Activated CD4-positive, alpha-beta T cell treated with anti-CD3 and anti-CD28 coated beads, Interleukin-2, amount 10 ng/mL, durations not matched to agents 7 days and 5 days (primary cell): ENCODE measurements at regions not wholly inside any gene's neighbourhood (a gene's known extent, or its start where the extent isn't known, plus 50 kb on each side); places are given as distances from the start of the nearest gene placed in this dataset.

Experiments used
- CTCF ChIA-PET: fragments of 350-600 bp; sonication (Branson Sonifier 250); formaldehyde crosslinking; loops from one replicate; lab custom pipeline; 2021; ENCODE audit warnings: antibody characterized with exemption; lab: Charles Lee
- POLR2A ChIA-PET: fragments of 350-600 bp; sonication (Branson Sonifier 250); formaldehyde crosslinking; loops from one replicate; lab custom pipeline; 2021; ENCODE audit warnings: antibody characterized with exemption; lab: Charles Lee
- DNase-seq: peaks from one replicate; pipeline ENCODE4 v3.0.0-alpha.2; 2020
- H3K27ac Mint-ChIP-seq: one replicate; pipeline ENCODE4 v1.8.0; 2021; ENCODE audit warnings: mild to moderate bottlenecking, moderate library complexity, mixed read lengths
- H3K27me3 Mint-ChIP-seq: one replicate; pipeline ENCODE4 v1.8.0; 2021; ENCODE audit warnings: mixed read lengths
- H3K36me3 Mint-ChIP-seq: one replicate; pipeline ENCODE4 v1.8.0; 2021; ENCODE audit warnings: low read depth, mixed read lengths
- H3K4me1 Mint-ChIP-seq: one replicate; pipeline ENCODE4 v1.8.0; 2021; ENCODE audit warnings: mixed read lengths
- H3K4me3 Mint-ChIP-seq: one replicate; pipeline ENCODE4 v1.8.0; 2021; ENCODE audit warnings: mild to moderate bottlenecking, moderate library complexity, mixed read lengths
- H3K9me3 Mint-ChIP-seq: one replicate; pipeline ENCODE4 v1.8.0; 2021; ENCODE audit warnings: mixed read lengths

DNA sequence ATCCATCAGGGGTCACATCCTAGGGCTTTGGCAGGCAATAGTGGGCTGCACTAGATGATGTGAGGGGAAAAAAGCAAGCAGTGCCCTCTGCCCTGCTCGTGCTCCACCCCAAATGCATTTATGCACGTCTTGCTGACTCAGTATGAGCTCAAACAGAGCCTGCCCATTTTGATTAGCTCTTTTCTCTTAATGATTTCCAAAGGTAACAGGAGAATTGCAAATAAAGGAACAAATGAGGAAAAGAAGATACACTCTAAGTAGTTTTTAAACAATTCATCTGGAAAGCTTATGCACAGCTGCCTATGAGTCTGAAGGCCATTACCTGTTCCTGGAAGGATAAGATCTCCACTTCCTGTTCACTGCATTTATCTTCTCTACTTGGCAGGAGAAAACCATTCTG, 364.2 kb downstream of the TMEM232 start:
- Mint-ChIP-seq H3K27ac (no peak overlapping the region), H3K9me3 (no peaks in the 10 kb centered on the region), H3K4me1 (no peaks in the 10 kb centered on the region), H3K36me3 (no peaks in the 10 kb centered on the region), H3K27me3 (peaks cover 2% of the 10 kb centered on the region), H3K4me3 (no peak overlapping the region)
- CTCF ChIA-PET = no interaction called here
- POLR2A ChIA-PET = interaction anchor here (0.6 kb wide), 1 partner anchor 13 kb away, joined by 6 read pairs; no protein-coding TSS in a partner anchor
- DNase-seq = no peak

DNA sequence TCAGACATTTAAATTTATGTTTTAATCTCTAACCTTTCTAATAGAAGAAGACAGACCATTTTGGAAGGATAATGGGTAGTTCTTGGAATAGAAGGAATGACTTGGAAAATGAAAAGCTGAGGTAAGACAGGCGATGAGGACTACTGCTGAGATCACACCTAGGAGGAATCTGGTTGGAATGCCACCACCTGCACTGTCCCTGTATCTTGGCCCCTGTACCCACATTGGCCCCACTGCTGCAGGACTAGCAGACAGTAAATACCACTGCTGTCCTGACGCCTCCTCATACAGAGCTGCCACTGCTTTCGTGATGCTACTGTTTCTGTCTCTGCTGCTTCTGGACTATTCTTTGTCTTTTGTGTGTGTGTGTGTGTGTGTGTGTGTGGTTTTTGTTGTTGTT, 359.8 kb downstream of the TMEM232 start:
- Mint-ChIP-seq H3K4me1 (no peaks in the 10 kb centered on the region), H3K27ac (no peak overlapping the region), H3K9me3 (no peaks in the 10 kb centered on the region), H3K4me3 (no peak overlapping the region), H3K36me3 (no peaks in the 10 kb centered on the region), H3K27me3 (no peaks in the 10 kb centered on the region)
- ChIA-PET CTCF (interaction anchor here (0.7 kb wide), 1 partner anchor 888 kb away, joined by 3 read pairs; no protein-coding TSS in a partner anchor), POLR2A (no interaction called here)
- DNase-seq = no peak
